SIG-M5 treated with dmso at 0.1 percent for 504 hours (cell line): ENCODE measurements at regions not wholly inside any gene's neighbourhood (a gene's known extent, or its start where the extent isn't known, plus 50 kb on each side); places are given as distances from the start of the nearest gene placed in this dataset.
"Not testable (repeated sequence)": the region's sequence is repeated elsewhere in the genome, so short reads cannot be mapped to it uniquely, and the experiment has no call there.

Source experiments
- DNase-seq: peaks from one replicate; lab custom pipeline; 2025; ENCODE audit not compliant: unreplicated experiment; lab: John Stamatoyannopoulos, UW

- no peak for DNase-seq
Measured at GRCh38 chr13:83731113-83731512, 151.2 kb downstream of the SLITRK1 start.

- DNase-seq: no peak
Measured at GRCh38 chr13:83730674-83731073, 151.6 kb downstream of the SLITRK1 start.

DNA sequence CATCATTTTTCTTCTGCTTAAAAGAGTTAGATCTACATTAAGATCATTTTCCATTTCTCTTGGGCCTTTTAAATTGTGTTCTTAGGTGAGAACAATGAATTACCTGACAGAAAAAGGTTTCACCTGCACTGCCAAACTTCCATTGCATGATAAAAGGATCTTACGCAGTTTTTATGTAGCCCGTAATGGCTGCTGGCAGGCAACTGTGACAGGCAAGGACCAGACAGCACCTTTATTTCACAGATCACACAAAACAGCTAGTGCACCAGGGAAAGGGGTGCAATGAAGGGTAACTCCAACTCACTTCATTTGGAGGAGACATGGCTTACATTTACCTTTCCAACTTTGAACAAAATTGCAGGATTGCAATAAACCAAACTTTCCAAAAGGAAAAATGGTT lies 159.8 kb downstream of the SLITRK1 start:
- no peak for DNase-seq

DNA sequence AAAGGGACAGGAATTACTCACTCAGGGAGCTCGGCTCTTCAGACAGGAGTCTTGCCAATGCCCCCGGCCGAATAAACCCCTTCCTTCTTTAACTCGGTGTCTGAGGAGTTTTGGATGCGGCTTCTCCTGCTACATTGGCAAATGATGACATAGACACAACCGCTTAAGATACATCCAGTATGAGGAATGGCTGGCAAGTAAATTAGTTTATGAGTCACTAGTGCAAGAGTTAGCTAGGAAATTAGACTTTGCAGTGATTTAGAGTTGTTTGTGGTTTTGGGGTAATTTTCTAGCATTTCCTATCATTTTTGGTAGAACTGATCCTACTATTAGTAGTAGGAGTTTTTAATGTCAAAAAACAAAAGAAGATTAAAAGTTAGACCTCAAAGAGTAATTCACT lies 166.2 kb downstream of the SLITRK1 start:
- DNase-seq: no peak

- no peak for DNase-seq
Measured at GRCh38 chr13:83714236-83714635, 168.0 kb downstream of the SLITRK1 start.

DNA sequence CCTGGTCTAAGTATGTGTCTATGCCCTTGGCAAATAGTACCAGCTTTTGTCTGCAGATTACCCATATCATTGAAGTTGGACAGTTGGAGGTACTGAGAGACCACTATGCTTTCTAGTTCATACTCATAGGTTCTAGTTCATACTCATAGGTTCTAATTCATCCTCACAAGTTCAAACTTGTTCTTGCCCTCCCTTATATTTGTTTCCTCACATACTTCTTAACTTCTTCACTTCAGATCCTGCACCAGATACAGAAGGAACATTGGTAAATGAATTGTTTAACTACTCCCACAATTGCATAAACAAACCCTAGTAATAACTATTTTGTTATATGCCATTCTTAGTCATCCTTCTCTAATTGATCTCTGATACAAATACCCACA lies 172.2 kb downstream of the SLITRK1 start:
- no peak for DNase-seq

DNA sequence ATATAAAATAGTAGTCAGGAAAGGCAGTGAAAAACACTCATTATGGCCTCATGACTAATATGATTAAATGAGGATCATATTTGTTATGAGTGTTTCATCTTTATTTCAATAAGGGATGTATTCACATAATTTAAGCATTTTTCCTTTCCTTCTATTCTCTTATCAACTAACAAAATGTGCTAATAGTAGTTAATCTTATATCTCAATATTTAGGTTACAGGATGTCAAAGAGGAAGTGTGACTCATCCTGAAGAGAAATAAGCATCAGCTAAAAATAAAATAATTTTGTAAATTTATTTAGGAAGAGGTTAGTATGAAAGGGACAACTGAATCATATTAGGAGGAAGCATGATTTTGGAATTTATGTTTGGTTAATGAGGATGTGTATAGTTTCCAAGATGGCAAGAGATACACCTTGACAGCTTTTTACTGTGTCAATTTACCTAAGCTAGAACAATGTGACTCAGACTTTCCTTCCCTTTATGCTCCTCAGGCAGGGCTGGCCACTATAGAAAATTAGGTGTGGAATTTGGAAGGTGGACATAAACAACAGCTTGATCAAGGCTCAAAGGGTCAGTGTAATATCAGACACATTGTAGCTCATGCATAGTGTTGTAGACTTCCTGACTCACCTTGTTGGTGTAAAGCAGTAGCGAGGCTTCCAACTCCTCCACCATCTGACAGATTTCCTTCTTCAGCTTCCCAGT lies 172.7 kb downstream of the SLITRK1 start:
- peak; percentile 10 for DNase-seq

DNA sequence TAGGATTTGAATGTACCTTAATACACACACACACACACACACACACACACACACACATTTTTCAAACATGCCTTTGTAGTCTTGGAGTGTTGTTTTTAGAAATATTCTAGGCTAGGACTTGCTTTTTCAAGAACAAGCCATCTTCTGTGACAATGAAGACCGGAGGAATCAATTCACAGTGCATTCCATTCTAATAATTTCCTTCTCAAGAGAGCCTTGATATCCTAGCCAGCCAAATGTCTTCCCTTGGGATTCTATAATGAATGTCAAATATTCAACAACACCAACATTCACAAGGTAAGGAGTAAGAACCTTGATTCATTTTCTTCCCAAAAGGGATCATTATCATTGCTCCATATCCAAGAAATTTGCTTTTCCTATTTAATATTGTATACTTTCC lies 180.3 kb downstream of the SLITRK1 start:
- no peak for DNase-seq

GRCh38 chr13:83692800-83693199 lies 189.5 kb downstream of the SLITRK1 start:
- DNase-seq: no peak

DNA sequence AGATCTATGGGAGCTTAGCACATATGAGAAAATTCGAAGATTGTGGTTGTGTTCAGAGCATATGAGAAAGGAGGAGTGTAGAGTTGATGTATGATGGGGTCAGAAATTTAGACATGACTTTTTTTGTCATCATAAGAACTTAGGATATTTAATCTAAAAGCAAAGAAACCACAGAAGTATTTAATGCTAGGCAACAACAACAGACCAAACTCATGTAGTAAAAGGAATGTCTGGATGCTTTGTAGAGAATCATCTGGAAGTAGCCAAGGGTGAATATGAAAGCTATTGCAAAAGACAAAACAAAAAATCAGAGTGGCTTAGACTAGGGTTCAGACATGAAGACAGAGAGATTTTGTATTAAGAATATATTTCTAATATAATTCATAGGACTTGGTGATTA lies 190.3 kb downstream of the SLITRK1 start:
- no peak for DNase-seq

- DNase-seq: no peak
Measured at GRCh38 chr13:83681547-83681946, 200.7 kb downstream of the SLITRK1 start.

DNA sequence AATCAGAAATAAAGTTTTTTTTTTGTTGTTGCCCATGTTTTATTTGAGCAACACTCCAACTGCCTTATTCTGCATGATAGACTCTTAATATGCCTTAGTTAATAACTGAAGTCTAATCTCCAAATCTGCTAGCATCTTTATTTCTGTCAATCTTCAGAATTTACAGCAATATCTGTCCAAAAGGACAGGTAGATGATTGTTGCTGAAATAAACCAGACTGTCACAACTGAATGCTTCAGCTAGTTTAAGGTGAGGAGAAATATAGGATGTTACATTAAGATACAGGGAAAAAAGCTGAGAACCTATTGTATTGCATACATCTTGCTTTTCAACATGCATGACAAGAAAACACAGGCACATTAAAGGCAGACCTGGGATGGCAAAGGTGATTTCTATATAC lies 204.3 kb downstream of the SLITRK1 start:
- DNase-seq: no peak

DNA sequence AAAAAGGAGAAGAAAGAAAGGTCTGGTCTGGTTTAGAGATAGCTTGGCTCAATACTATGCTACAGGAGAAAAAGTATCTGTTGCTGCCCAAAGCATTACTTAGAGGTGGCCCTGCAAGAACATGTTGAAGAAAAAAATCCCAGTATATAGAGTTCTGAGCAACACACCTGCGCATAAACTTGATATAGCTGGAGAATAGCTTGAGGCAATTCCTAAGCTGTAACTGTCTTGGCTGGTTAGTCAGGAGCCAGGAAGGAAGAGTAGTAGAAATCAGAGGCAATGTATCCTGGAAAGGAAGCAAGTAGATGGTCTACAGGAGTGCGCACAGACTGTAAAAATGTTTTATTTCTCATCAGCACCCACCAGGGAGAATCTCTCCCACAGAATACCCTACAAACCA lies 209.7 kb downstream of the SLITRK1 start:
- DNase-seq: no peak

GRCh38 chr13:83667606-83668005 lies 214.7 kb downstream of the SLITRK1 start:
- DNase-seq: no peak

DNA sequence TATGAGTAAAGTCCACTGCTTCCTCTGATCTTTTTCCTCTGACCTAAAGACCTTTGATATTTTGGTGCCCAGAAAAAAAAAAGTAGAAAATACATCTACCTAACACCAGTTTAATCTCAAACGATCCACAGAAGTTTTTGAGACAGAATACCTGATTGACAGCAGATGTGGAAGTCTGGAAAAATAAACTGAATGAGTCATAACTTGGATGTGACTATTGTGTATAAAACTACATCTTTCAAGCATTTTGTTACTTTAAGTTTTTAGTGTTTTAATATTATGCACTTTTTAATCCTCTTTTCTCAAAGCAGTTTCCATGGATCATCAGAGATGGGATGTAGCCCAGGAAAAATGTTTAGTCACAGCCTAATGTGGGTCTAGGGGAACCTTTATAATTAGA lies 216.1 kb downstream of the SLITRK1 start:
- DNase-seq: no peak

- no peak for DNase-seq
Measured at GRCh38 chr13:83657281-83657680, 225.0 kb downstream of the SLITRK1 start.

GRCh38 chr13:83642617-83643016 lies 239.7 kb downstream of the SLITRK1 start:
- DNase-seq: not testable (repeated sequence)

DNA sequence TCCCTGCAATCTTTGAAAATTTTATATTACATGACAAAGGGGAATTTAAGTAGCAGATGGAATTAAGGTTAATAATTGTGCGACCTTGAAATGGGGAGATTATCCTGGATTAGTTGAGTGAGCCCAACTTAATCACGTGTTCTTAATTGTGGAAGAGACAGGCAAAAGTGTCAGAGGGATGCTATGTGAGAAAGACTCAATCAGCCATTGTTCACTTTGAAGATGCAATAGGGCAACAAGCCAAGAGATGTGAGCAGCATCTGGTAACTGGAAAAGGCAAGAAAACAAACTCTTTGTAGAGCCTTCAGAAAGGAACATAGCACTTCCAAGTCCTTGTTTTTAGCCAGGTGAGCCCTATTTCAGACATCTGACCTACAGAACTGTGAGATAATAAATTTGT lies 247.7 kb downstream of the SLITRK1 start:
- no peak for DNase-seq

DNA sequence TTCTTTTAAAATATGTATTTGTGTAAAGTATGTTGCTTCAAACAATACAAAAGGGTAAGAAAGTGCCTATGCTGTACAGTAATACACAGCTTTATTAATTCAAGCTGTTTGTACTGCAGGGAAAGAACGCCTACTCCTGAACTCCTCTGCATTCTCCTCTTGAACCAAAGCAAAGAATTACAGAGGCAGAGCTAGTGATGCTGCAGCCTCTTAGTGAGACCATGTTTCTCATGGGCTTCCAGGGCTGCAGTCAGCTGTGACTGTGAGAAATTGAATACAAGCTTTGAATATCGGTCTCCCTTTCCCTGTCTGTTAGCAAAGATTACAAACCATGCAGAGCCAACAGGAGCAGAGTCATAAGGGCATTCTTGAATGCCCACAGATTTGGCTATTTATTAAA lies 248.5 kb downstream of the SLITRK1 start:
- DNase-seq: no peak

DNA sequence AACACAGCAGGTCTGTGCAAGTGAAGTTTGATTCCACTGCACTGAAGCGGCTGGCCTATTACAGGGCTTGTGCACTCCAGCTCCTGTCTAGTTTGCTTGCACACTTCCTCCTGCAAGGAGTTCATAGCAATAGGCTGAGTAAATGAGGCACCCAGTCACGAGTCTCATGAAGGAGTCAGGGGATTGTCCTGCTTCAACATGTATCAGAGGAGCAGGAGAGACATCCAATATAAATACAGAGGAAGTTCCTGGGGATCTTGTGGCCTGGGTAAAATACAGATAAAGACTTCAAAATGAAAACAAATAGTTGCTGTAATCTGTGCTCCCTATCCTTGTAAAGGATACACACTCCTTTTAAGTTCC lies 259.9 kb downstream of the SLITRK1 start:
- DNase-seq: no peak

GRCh38 chr13:83621765-83622421 lies 260.4 kb downstream of the SLITRK1 start:
- DNase-seq: no peak

DNA sequence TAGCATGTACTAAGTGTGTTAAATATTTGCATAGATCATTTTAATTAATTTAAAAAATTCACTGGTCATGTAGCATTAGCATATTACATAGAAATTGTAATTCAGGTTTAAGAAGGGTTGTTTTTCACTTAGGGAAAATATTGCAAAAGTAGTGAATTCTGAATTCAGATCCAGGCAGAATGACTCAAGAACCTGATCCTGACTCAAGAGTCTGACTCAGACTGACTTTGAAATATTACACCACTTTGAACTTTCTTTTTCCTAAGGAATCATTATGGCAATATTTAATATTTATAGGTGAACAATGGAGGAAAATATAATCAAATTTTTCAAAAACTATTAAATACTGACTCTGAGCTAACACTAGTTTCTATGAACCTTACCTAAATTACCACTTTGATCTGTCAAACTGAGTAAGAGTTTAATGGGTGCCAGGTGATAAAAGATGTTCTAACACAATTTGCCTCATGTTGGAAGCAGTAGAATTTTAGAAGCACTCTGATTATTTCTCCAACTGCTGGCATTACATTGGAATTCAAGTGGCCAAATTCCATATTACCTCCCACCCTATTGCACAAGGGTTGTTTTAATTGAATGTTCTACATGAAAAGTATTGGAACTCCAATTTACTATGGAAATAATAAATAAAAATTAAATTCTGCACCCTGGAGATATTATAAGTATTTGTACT lies 261.6 kb downstream of the SLITRK1 start:
- no peak for DNase-seq
